ENCODE measurements at regions not wholly inside any gene's neighbourhood (a gene's known extent, or its start where the extent isn't known, plus 50 kb on each side); places are given as distances from the start of the nearest gene placed in this dataset.

- no peaks in the 10 kb centered on the region for H3K79me1 ChIP-seq (ENCODE audit: low read length)
- H4K8ac ChIP-seq (ENCODE audit: low read depth, low read length): no peak overlapping the region
- no peak overlapping the region for H3K27ac ChIP-seq (ENCODE audit: low read depth, low read length)
- no peak overlapping the region for H2BK120ac ChIP-seq (ENCODE audit: insufficient read depth, low read length, poor library complexity)
- H3K14ac ChIP-seq (ENCODE audit: low read length): no peak overlapping the region
- no peak overlapping the region for H3K18ac ChIP-seq (ENCODE audit: low read length)
- H3K23ac ChIP-seq (ENCODE audit: low read length): no peak overlapping the region
- H3K36me3 ChIP-seq (ENCODE audit: control insufficient read depth in 1 of 2, insufficient read depth in 2 of 2, low read length in 2 of 2): no peaks in the 10 kb centered on the region
- H2AK5ac ChIP-seq (ENCODE audit: low read length): no peak overlapping the region
- H4K91ac ChIP-seq (ENCODE audit: low read depth, low read length): no peak overlapping the region
- no peaks in the 10 kb centered on the region for H3K9me3 ChIP-seq (ENCODE audit: insufficient read depth, low read depth, low read length)
- no CpG with 5 or more reads among the region's 7 CpGs for WGBS (ENCODE audit: extremely low coverage, insufficient coverage, insufficient read length)
- no peaks in the 10 kb centered on the region for H3K27me3 ChIP-seq (ENCODE audit: insufficient read depth, low read length)
- no peak overlapping the region for H3K4me3 ChIP-seq (ENCODE audit: low read depth, low read length)
- H3K4ac ChIP-seq (ENCODE audit: low read depth, low read length): no peak overlapping the region
- no peak overlapping the region for H3K4me2 ChIP-seq (ENCODE audit: low read length)
- H3K4me1 ChIP-seq (ENCODE audit: control insufficient read depth in 1 of 2, insufficient read depth in 2 of 2, low read length in 2 of 2): no peaks in the 10 kb centered on the region
- H4K12ac ChIP-seq (ENCODE audit: low read depth, low read length): no peak overlapping the region
- H3K79me2 ChIP-seq (ENCODE audit: control insufficient read depth, insufficient read depth, low read length, poor library complexity): no peaks in the 10 kb centered on the region
- H3K9ac ChIP-seq (ENCODE audit: low read length): no peak overlapping the region
- H2BK12ac ChIP-seq (ENCODE audit: low read length): no peak overlapping the region
- no peak overlapping the region for H2AFZ ChIP-seq (ENCODE audit: insufficient read depth, low read length, poor library complexity)
- H2BK5ac ChIP-seq (ENCODE audit: low read depth, low read length, poor library complexity): no peak overlapping the region
- peak; percentile 67 to 86 for DNase-seq
These were observed 51.5 kb upstream of the TRPC3 start for GRCh38 chr4:122003335-122003734.

All from trophoblast cell (in vitro differentiated cells and primary cell).